Inflammatory macrophage treated with lipopolysaccharide for 1 hour (primary cell): ENCODE measurements at regions not wholly inside any gene's neighbourhood (a gene's known extent, or its start where the extent isn't known, plus 50 kb on each side); places are given as distances from the start of the nearest gene placed in this dataset.

Experiments
- DNase-seq, 2 donors: peaks; one replicate each; pipeline ENCODE4 v3.0.0-alpha.2; 2020 to 2022

- no peak for DNase-seq
Observed at GRCh38 chr4:8696369-8697127, 104.0 kb downstream of the CPZ start.

GRCh38 chr4:8695237-8696219 lies 103.0 kb downstream of the CPZ start:
- no peak for DNase-seq

- no peak for DNase-seq
Observed at GRCh38 chr4:8694651-8695151, 102.1 kb downstream of the CPZ start.

- DNase-seq, result no peak
Observed at GRCh38 chr4:8694226-8694625, 101.7 kb downstream of the CPZ start.

- DNase-seq, result no peak
Observed at GRCh38 chr4:8691151-8691775, 98.7 kb downstream of the CPZ start.

- no peak for DNase-seq
Observed at GRCh38 chr4:8690216-8691150, 97.9 kb downstream of the CPZ start.

- DNase-seq, result no peak
Observed at GRCh38 chr4:8689741-8690140, 97.2 kb downstream of the CPZ start.

- no peak for DNase-seq
Observed at GRCh38 chr4:8688908-8689445, 96.4 kb downstream of the CPZ start.

GRCh38 chr4:8688041-8688907 lies 95.7 kb downstream of the CPZ start:
- peak in 1 of 2 donors; percentile 36 for DNase-seq

GRCh38 chr4:8687083-8687482 lies 94.5 kb downstream of the CPZ start:
- DNase-seq, result no peak

- DNase-seq, result no peak
Observed at GRCh38 chr4:8685831-8686230, 93.3 kb downstream of the CPZ start.

GRCh38 chr4:8683462-8683861 lies 90.9 kb downstream of the CPZ start:
- no peak for DNase-seq

- no peak for DNase-seq
Observed at GRCh38 chr4:8682725-8683124, 90.2 kb downstream of the CPZ start.

GRCh38 chr4:8682296-8682695 lies 89.7 kb downstream of the CPZ start:
- DNase-seq, result no peak

GRCh38 chr4:8681391-8681790 lies 88.8 kb downstream of the CPZ start:
- DNase-seq, result no peak

- no peak for DNase-seq
Observed at GRCh38 chr4:8679032-8679431, 86.5 kb downstream of the CPZ start.

- DNase-seq, result no peak
Observed at GRCh38 chr4:8676676-8677075, 84.1 kb downstream of the CPZ start.

- no peak for DNase-seq
Observed at GRCh38 chr4:8675906-8676305, 83.3 kb downstream of the CPZ start.

- DNase-seq, result no peak
Observed at GRCh38 chr4:8675383-8675782, 82.8 kb downstream of the CPZ start.

- no peak for DNase-seq
Observed at GRCh38 chr4:8674311-8674885, 81.8 kb downstream of the CPZ start.
